RWPE2 (cell line): ENCODE measurements at regions not wholly inside any gene's neighbourhood (a gene's known extent, or its start where the extent isn't known, plus 50 kb on each side); places are given as distances from the start of the nearest gene placed in this dataset.

Experiments
- ATAC-seq: fragments of 200-7000 bp; cut with Tn5 transposase; 3 replicates; pipeline ENCODE4 v1.9.1; 2021; ENCODE audit warnings: low read depth
- DNase-seq: peaks from one replicate; pipeline ENCODE4 v3.0.0-alpha.2; 2020; ENCODE audit warnings: low spot score
- H3K27ac ChIP-seq: fragments of 450-650 bp; 2 replicates; pipeline ENCODE4 v1.5.1; 2017; ENCODE audit warnings: mild to moderate bottlenecking; ENCODE audit not compliant: poor library complexity, severe bottlenecking
- H3K27me3 ChIP-seq: fragments of 250-450 bp; sonication (Bioruptor Pico); 2 replicates; pipeline ENCODE4 v1.5.1; 2021; ENCODE audit warnings: mild to moderate bottlenecking, moderate library complexity; ENCODE audit not compliant: insufficient read depth, poor library complexity, severe bottlenecking
- H3K36me3 ChIP-seq: fragments of 250-450 bp; sonication (Bioruptor Pico); 2 replicates; pipeline ENCODE4 v1.5.1; 2020; ENCODE audit warnings: low read depth, mild to moderate bottlenecking, moderate library complexity
- H3K4me1 ChIP-seq: fragments of 250-450 bp; sonication (Bioruptor Pico); 2 replicates; pipeline ENCODE4 v1.5.1; 2021; ENCODE audit warnings: mild to moderate bottlenecking, moderate library complexity; ENCODE audit not compliant: insufficient read depth, poor library complexity, severe bottlenecking
- H3K4me3 ChIP-seq: fragments of 250-450 bp; sonication (Bioruptor Pico); 2 replicates; pipeline ENCODE4 v1.5.1; 2021; ENCODE audit warnings: mild to moderate bottlenecking, moderate library complexity; ENCODE audit not compliant: severe bottlenecking
- H3K9me3 ChIP-seq: fragments of 250-450 bp; sonication (Bioruptor Pico); 2 replicates; pipeline ENCODE4 v1.5.1; 2021; ENCODE audit warnings: mild to moderate bottlenecking, moderate library complexity; ENCODE audit not compliant: severe bottlenecking
- TF ChIP-seq, protein P1 (sequence below): fragments of 450-650 bp; IDR thresholded peaks from one replicate; pipeline ENCODE4 v1.5.1; 2017; ENCODE audit warnings: mild to moderate bottlenecking, moderate library complexity; ENCODE audit not compliant: poor library complexity, severe bottlenecking

DNA sequence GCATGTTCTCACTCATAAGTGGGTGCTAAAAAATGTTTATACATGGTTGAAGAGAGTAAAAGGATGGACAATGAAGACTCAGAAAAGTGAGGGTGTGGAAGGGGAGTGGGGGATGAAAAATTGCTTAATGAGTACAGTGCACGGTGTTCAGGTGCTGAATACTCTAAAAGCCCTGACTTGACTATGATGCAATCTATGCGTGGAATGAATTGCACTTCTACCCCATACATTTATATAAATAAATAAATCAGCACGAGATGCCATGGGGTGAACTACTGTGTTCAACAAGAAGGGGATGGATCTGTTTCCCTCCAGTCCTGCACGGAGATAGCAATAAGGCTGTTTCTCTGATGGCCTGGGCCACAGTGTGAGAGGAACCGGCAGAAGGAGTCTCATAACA, 254.3 kb upstream of the LYZL1 start:
- Histone ChIP-seq H3K27me3 (peaks cover 4% of the 10 kb centered on the region), H3K9me3 (no peaks in the 10 kb centered on the region), H3K36me3 (no peaks in the 10 kb centered on the region), H3K27ac (no peak overlapping the region), H3K4me3 (no peak overlapping the region), H3K4me1 (no peaks in the 10 kb centered on the region)
- TF ChIP-seq, protein P1, sequence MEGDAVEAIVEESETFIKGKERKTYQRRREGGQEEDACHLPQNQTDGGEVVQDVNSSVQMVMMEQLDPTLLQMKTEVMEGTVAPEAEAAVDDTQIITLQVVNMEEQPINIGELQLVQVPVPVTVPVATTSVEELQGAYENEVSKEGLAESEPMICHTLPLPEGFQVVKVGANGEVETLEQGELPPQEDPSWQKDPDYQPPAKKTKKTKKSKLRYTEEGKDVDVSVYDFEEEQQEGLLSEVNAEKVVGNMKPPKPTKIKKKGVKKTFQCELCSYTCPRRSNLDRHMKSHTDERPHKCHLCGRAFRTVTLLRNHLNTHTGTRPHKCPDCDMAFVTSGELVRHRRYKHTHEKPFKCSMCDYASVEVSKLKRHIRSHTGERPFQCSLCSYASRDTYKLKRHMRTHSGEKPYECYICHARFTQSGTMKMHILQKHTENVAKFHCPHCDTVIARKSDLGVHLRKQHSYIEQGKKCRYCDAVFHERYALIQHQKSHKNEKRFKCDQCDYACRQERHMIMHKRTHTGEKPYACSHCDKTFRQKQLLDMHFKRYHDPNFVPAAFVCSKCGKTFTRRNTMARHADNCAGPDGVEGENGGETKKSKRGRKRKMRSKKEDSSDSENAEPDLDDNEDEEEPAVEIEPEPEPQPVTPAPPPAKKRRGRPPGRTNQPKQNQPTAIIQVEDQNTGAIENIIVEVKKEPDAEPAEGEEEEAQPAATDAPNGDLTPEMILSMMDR, result no peak
- DNase-seq, result no peak
- ATAC-seq, result no peak

DNA sequence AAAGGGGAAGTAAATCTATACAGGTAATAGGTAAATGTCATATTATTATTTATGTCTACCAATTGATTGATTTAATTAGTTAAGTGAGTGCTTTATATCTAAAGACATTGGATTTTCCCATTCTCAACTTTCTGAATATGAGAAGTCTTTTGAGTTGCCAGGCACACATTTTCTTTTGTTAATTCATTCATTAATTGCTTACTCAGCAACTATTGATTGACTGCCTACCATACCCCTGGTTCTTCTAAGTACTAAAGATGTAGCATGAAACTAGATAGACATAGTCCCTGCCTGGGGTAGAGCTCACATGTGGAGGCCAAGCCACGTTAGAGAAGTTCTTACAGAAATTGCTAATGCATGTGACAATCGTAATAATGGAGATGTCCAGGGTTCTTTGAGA, 253.1 kb upstream of the LYZL1 start:
- no peaks in the 10 kb centered on the region for H3K9me3 ChIP-seq
- DNase-seq (no peak), ATAC-seq (no peak)
- H3K4me1 ChIP-seq, result no peaks in the 10 kb centered on the region
- H3K27ac ChIP-seq, result no peak overlapping the region
- H3K4me3 ChIP-seq, result no peak overlapping the region
- peaks cover 4% of the 10 kb centered on the region for H3K27me3 ChIP-seq
- TF ChIP-seq, protein P1, result no peak
- H3K36me3 ChIP-seq, result no peaks in the 10 kb centered on the region

DNA sequence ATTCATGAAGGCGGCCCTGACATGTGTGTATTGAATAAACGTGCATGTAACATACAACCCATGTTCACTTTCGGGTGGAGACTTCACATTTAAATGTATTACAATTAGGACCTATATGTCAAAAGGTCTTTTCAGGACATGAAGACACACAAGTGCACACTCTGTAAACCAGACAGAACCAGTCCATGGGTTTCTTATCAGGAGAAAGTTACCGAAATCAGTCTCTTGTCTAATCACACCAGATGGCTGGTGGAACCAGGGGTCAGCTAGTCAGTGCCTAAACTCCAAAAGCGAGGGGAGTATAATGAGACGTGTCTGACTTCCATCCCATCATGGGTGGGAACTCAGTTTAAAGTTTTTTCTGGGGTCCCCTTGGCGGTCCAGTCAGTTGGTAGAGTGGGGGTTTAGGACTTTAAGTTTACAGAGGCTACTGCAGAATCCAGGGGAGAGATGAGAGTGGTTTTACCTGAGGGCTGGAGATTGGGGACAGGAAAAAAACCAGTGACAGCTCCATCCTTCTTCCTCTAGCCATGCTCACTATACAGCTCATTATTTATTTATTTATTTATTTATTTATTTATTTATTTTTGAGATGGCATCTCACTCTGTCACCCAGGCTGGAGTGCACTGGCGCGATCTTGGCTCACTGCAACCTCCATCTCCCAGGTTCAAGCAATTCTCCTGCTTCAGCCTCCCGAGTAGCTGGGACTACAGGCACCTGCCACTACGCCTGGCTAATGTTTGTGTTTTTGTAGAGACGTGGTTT, 251.3 kb upstream of the LYZL1 start:
- no peaks in the 10 kb centered on the region for H3K4me1 ChIP-seq
- H3K27me3 ChIP-seq, result peaks cover 4% of the 10 kb centered on the region
- TF ChIP-seq, protein P1, result no peak
- H3K9me3 ChIP-seq, result no peaks in the 10 kb centered on the region
- DNase-seq (no peak), ATAC-seq (no peak)
- no peak overlapping the region for H3K4me3 ChIP-seq
- no peak overlapping the region for H3K27ac ChIP-seq
- no peaks in the 10 kb centered on the region for H3K36me3 ChIP-seq

DNA sequence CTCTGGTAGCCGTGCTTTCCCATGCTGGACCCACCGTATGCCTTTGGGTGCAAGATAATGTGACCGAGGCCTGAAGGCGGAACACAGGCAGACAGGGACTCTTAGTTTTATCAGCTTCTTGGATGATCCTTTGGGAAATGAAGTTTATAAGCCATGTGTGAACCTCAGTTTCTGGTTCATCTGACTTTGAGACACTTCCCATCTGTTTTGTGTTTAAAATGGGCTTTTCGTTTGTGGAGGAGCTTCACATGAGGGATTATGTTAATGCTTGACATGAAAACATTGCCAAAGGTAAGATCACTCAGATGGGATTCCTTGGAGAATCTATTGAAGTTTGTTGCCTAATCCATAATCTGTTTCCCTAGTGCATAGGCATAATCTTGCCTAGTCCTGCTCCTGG, 249.8 kb upstream of the LYZL1 start:
- TF ChIP-seq, protein P1, result no peak
- no peak for ATAC-seq
- Histone ChIP-seq H3K36me3 (no peaks in the 10 kb centered on the region), H3K27me3 (no peaks in the 10 kb centered on the region), H3K4me3 (no peak overlapping the region), H3K4me1 (no peaks in the 10 kb centered on the region), H3K9me3 (peaks cover 2% of the 10 kb centered on the region), H3K27ac (no peak overlapping the region)
- no peak for DNase-seq

DNA sequence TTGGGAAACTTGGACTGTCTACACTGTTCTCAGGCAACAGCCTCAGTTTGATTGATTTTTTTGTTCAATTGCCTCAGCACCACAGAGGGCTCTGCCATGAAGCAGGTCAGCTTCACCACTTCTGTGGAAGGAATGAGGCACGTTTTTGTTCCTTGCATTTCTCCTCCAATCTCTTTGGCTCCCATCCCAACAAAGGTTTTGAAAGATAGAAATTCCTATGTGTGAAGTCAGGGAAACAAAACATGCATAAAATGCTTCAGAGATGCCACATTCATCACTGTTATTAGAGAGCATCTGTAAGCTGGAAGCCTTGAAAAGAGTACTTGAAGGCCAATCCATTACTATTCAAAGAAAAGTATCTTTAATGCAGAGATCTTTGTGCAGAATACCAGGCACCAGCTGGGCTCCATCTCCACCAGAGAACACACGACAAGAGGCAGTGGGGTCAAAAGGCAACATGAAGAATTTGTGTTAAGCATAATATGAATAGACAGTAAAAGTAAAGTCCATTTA, 249.1 kb upstream of the LYZL1 start:
- DNase-seq (no peak), ATAC-seq (peak; percentile 38; the same call in 2 of the 3 replicates)
- Histone ChIP-seq H3K27ac (no peak overlapping the region), H3K9me3 (peaks cover 2% of the 10 kb centered on the region), H3K4me1 (no peaks in the 10 kb centered on the region), H3K27me3 (no peaks in the 10 kb centered on the region), H3K36me3 (no peaks in the 10 kb centered on the region), H3K4me3 (no peak overlapping the region)
- TF ChIP-seq, protein P1, result no peak
